ENCODE measurements at regions not wholly inside any gene's neighbourhood (a gene's known extent, or its start where the extent isn't known, plus 50 kb on each side); places are given as distances from the start of the nearest gene placed in this dataset.
"Not testable (repeated sequence)": the region's sequence is repeated elsewhere in the genome, so short reads cannot be mapped to it uniquely, and the experiment has no call there.

- FAIRE-seq (no peak), DNase-seq (ENCODE audit: insufficient read length, low spot score) (no peak)
- TF ChIP-seq CTCF (IDR thresholded peaks at IDR 0.05; ENCODE audit: insufficient read depth, missing control alignments), result no peak
Measured at GRCh38 chr2:208985644-208986043, 438.2 kb upstream of the MAP2 start.

- no peak for FAIRE-seq
- TF ChIP-seq CTCF (IDR thresholded peaks at IDR 0.05; ENCODE audit: insufficient read depth, missing control alignments), result no peak
Measured at GRCh38 chr2:208990716-208991115, 433.1 kb upstream of the MAP2 start.

GRCh38 chr2:208999911-209000310 is 423.9 kb upstream of the MAP2 start:
- no peak for TF ChIP-seq CTCF (IDR thresholded peaks at IDR 0.05; ENCODE audit: insufficient read depth, missing control alignments)
- DNase-seq (ENCODE audit: insufficient read length, low spot score), result no peak
- FAIRE-seq, result no peak

More at GRCh38 chr2:208990716-208991115, 433.1 kb upstream of the MAP2 start:
- DNase-seq (ENCODE audit: insufficient read length, low spot score), result no peak

- DNase-seq (ENCODE audit: insufficient read length, low spot score) (no peak), FAIRE-seq (no peak)
- no peak for TF ChIP-seq CTCF (IDR thresholded peaks at IDR 0.05; ENCODE audit: insufficient read depth, missing control alignments)
Measured at GRCh38 chr2:209002054-209002453, 421.8 kb upstream of the MAP2 start.

- DNase-seq (ENCODE audit: insufficient read length, low spot score) (no peak), FAIRE-seq (no peak)
- no peak for TF ChIP-seq CTCF (IDR thresholded peaks at IDR 0.05; ENCODE audit: insufficient read depth, missing control alignments)
Measured at GRCh38 chr2:209005371-209005770, 418.5 kb upstream of the MAP2 start.

- no peak for FAIRE-seq
- DNase-seq (ENCODE audit: insufficient read length, low spot score), result no peak
Measured at GRCh38 chr2:209008636-209009287, 415.1 kb upstream of the MAP2 start.

GRCh38 chr2:209018633-209019032 is 405.2 kb upstream of the MAP2 start:
- FAIRE-seq; DNase-seq (ENCODE audit: insufficient read length, low spot score): not testable (repeated sequence)

More at GRCh38 chr2:209008636-209009287, 415.1 kb upstream of the MAP2 start:
- TF ChIP-seq CTCF (IDR thresholded peaks at IDR 0.05; ENCODE audit: insufficient read depth, missing control alignments), result no peak

- no peak for TF ChIP-seq CTCF (IDR thresholded peaks at IDR 0.05; ENCODE audit: insufficient read depth, missing control alignments)
- DNase-seq (ENCODE audit: insufficient read length, low spot score) (no peak), FAIRE-seq (no peak)
Measured at GRCh38 chr2:209029249-209029648, 394.6 kb upstream of the MAP2 start.

Measured in D721Med (cell line).